ENCODE measurements at regions not wholly inside any gene's neighbourhood (a gene's known extent, or its start where the extent isn't known, plus 50 kb on each side); places are given as distances from the start of the nearest gene placed in this dataset.
"Not testable (repeated sequence)": the region's sequence is repeated elsewhere in the genome, so short reads cannot be mapped to it uniquely, and the experiment has no call there.

DNA sequence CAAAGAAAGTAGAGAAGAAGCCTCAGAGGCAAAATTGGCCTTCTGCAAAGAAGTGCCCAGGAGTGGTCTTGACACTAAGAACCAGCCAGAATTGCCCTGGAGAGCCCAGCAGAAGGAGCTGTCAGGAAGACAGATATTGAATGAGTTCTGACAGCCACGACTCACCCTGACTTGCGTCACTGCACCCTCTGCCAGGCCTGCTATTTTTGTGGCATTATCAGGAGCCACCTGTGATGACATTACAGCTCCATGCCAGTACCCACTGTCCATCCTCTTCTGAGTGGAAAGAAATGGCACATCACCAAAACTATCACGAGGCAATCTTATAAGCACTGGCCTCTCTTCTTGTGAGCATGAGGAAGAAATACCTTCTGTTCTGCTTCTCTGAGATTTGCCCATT, 67.7 kb downstream of the SMIM20 start:
- no peak for DNase-seq

DNA sequence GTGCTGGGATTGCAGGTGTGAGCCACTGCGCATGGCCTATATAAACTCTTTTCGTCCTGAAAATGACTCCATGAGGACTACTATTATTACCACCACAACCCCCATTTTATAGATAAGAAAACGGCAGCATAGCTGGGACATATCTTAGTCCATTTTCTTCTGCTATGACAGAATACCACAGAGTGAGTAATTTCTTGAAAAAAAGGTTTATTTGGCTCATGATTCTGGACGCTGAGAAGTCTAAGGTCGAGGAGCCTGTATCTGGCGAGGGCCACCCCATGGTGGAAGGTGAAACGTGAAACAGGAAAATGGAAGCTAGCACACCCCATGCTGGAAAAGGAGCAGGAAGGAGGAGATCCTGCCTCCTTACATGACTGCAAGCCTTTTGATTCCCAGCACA, 68.9 kb downstream of the SMIM20 start:
- no peak for DNase-seq

DNA sequence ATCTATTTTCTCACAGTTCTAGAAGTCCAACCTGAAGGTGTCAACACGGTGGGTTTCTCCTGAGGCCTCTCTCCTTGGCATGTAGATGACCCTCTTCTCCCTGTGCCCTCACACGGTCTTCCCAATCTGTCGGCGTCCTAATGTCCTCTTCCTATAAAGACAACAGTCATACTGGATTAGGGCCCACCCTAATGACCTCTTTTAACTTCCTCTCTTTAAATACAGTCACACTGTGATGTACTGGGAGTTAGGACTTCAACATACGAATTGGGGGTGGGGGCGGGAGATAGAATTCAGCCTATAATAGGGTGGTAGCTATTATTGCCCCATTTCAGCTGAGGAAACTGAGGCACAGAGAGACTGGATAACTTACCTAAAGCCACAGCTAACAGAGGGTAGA, 70.2 kb downstream of the SMIM20 start:
- no peak for DNase-seq

DNA sequence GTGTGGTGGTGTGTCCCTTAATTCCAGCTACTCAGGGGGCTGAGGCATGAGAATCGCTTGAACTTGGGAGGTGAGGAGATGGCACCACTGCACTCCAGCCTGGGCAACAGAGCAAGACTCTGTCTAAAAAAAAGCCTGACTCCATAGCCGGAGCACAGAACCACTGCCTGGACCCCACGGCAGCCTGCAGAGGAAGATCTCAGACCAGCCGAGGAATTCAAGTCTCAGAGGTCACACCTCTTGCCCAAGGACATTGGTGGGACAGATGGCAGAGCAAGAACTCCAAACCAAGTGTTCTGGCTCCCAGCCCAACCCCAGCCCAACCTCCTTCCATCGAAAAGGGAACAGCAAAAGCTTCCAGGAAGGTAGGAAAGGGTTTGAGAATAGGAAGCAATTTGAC, 70.8 kb downstream of the SMIM20 start:
- no peak for DNase-seq

DNA sequence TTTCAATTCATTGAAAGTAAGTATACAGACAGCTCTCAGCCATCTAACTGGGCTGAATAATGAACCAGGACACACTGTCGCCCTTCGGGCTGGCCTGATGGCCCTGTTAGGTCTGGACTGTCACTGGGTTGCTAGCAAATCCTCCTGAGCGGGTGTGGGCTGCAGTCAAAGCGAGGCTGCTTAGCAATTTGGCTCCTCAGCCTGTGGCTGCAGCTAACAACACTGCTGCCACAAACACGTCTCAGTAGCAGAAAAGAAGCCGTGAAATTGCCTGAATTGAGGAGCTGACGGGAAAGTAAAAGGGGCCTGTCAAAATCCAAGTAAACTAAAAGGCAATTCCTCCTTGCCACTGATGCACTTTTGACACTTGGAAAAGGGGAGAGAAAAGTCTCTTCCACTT, 72.8 kb downstream of the SMIM20 start:
- no peak for DNase-seq

DNA sequence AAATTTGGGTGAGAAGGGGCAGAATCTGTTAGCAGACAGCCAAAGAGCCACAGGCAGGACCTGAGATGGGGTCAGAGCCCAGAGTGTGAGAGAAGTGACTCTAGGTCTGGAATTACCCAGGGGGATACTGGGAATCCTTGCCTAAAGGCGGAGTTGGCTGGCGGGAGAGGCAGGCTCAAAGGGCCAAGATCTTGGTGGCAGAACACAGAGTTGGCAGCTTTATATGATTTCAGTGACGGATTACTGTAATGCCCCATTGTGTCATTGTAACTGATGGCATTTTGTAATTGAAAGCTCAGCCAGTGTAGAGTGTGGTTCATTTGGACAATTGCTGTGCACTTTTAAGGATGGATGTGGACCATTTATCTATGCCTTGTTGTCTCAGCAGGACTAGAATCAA, 77.3 kb downstream of the SMIM20 start:
- DNase-seq, result no peak

DNA sequence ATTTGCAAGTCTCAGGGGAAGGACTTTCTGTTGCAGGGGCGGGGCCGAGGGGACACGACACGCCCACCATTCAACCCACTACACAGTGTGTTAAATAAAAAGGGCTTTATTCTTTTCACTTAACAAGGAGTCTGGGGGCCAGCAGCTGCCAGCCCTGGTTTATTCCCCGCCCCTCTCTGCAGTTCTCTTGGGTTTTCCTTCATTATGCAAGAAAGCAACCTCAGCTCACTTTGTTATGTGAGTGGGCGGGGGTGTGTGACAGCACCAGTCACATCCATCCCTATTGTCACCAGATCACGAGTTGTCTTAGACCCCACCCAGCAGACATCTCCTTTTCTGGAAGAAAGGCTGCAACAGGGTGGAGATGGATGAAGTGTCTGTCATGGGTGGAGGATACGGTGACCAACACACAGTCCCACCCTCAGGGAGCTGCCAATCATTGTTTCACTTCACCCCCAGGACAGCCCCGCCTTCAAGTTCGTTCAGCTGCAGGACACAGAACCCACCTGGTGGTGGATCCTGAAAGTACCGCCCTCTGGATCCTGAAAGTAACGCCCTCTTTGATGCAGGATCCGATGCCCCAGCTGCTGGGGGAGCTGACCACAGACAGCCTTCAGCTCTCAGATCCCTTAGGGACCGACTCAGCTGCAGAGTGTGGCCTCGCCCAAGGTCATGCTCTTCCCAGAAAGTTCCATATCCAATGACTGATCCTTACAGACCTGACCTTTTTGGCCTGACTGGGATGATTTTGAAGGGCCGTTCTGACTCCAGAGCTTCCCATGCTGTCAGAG, 79.6 kb downstream of the SMIM20 start:
- no peak for DNase-seq

DNA sequence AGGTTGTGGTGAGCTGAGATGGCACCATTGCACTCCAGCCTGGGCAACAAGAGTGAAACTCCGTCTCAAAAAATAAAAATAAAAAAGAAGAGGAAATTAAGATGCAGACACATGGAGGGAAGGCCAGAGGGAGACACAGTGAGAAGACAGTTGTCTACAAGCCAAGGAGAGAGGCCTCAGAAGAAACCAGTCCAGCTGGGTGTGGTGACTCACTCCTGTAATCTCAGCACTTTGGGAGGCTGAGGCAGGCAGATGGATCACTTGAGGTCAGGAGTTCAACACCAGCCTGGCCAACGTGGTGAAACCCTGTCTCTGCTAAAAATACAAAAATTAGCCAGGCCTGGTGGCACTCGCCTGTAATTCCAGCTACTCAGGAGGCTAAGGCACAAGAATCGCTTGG, 80.6 kb downstream of the SMIM20 start:
- DNase-seq, result not testable (repeated sequence)

DNA sequence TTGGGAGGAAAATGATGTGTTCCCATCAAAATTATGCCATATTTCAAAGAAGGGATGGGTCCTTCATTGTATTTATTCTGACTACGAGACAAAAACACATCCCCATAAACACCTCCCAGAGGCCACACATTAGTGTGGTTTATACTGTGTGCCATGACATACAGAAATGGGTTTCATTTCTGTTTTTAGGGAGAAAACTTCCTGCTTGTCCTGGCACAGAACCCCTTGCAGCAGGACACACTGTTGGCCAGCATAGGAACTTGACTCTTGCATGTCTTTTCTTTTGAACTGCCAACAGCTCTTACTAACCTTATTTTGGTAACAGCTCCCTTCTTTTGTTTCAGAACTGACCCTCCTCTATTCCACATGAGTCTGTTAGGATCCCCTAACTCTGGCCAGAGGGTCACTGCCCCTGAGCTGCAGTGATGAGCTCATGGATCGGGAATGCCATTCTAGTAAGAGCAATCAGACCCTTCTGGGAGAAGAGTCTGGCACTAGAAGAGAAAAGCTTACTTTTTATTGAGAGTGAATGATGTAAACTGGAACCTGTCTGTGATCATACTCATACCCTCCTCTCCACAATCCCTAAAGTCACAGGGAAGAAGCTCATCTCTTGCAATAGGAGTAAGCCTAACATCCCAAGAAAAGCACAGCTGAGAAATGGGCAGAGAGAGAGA, 86.4 kb downstream of the SMIM20 start:
- DNase-seq, result no peak

DNA sequence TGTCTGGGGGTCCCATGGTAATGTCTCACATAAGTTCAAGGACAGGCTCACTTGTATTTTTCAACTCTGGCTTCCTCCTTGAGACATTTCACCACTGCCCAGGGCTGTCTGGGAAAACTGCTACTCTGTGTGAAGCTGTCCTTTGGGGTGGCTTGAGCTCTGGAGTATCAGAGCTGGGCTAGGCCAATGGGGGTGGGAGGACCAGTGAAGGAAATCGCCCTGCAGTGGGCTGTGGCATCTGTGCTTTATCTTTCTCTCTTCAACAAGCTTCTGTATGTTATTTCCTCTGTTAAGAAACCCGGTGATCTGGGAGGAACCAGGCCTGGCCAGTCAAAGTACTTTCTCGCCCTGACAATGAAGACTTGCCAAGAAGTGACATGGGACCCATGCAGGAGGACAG, 87.4 kb downstream of the SMIM20 start:
- no peak for DNase-seq

DNA sequence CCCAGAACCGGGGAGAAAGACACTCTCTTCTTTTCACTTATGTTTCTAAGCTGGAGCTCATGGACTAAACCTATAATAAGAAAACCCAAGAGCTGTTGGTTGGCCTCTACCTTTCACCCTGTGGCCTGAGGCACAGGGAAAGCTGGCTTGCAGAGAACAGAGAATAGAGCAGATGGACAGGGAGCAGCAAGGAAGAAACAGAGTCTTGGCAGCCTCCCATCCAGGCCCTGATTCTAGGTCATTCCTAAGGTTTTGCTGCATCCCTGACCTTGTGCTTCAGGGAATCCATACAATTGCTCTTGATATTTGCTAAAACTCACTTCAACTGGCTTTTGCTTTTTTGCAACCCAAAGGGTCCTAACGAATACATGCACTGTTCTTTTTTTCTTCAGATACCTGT, 87.8 kb downstream of the SMIM20 start:
- no peak for DNase-seq

DNA sequence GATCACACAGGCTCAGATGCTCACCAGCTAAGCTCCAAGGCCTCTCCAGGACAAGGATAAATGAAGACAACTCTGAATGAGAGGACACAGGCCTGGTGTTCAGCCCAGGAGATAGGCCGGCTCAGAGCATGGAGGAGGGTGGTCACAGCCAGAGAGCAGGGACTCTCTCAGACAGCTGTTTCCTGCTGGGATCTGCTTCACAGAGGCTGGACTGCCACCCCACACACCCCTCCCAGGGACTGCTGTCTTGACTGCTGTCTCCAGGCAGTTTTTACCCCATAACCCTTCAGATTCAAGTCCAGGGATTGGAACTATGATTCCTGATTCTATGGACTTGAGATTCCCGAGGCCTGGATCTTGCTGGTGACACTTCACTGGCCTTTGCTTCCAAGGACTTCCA, 89.0 kb downstream of the SMIM20 start:
- no peak for DNase-seq

DNA sequence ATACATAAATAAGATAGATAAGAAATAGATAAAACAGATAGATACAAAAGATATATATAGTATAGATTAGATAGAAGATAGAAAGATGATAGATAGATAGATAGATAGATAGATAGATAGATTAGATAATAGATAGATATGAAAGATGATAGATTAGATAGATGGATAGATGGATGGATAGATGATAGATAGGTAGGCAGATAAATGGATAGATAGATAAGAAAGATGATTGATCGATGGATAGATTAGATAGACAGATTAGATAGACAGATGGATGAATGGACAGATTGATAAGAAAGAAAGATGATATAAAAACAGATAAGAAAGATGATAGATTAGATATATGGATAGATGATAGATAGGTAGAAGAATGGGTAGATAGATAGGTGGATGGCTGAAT, 90.3 kb downstream of the SMIM20 start:
- no peak for DNase-seq

DNA sequence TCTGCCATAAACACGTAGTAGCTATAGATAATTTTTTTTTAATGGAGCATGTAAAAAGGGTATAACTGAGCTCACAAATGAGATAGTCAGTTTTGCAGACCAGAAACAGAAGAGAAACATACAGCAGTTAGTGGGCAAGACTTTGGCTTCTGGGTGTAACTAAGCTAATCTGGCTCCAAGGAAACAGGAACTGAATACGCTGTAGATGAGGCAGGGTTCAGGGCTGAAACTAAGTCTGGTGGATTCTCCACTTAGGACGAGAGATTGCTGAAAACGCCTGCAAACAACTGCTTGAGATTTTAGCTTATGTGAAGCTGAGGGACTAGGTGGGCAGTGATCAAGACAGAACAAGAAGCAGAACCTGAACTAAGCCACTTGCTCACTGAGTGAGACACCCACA, 91.7 kb downstream of the SMIM20 start:
- DNase-seq, result no peak

DNA sequence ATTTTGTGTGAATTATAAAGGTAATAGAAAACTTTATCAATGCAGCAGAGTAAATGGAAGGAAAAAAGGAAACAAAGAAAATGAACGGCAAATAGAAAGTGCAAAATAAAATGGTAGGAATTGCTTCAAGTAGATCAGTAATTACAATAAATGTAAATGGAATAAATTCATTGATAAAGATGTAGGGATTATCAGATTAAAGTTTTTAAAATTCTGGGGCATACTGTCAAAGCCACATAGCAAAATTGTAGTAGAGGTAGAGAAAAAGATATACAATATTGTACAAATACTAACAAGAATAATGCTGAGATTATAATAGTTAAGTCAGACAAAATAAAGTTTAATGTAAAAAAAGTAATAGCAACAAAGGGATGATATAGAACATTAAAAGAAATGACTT, 94.7 kb downstream of the SMIM20 start:
- DNase-seq, result no peak

DNA sequence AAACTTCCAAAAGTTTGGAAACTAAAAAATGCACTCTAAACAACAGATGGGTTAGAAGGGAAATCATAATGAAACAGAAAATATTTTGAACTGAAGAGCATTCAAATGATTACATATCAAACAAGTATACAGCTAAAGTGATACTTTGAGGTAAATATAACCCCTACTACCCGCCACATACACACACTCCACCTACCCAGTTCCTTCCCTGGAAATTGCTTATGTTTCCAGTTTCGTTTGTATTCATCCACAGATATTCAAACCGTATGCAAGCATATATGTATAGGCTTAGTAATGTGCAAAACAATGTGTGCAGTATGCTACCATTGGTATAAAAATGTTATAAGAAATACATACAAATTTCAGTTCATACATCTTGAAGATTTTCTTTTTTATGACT, 95.5 kb downstream of the SMIM20 start:
- no peak for DNase-seq

DNA sequence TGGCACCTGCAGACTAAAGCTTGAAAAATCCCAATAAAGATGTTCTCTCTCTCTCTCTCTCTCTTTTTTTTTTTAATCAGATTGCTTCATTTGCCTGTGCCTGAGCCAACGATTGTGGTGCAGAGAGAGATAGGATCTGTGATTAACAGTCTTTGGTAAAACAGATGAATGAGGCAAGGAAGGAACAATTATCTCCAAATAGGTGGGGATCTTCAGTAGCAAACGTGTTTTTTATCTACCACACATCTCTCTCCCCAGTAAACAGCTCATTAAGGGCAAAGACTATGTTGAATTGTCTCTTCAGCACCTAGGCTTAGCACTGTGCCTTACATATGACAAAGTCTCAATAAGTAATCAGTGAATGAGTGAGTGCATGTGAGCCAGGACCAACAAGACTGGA, 96.3 kb downstream of the SMIM20 start:
- no peak for DNase-seq

DNA sequence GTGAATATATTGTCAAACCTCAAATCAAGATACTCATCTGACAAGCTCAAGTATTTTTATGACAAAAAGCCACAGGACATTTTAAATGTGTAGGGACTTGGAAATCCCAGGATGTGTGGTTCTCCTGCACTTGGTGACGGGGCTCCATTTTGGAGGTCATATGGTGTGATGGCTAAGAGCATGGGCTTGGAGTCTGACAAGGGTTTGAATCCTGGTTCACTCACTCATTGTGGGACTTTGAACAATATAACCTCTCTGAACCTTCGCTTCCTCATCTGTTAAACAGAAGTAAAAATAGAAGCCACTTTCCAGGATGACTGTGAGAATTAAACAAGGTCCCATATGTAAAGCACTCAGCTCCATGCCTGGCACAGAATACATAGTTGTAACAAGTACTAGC, 99.6 kb downstream of the SMIM20 start:
- no peak for DNase-seq

DNA sequence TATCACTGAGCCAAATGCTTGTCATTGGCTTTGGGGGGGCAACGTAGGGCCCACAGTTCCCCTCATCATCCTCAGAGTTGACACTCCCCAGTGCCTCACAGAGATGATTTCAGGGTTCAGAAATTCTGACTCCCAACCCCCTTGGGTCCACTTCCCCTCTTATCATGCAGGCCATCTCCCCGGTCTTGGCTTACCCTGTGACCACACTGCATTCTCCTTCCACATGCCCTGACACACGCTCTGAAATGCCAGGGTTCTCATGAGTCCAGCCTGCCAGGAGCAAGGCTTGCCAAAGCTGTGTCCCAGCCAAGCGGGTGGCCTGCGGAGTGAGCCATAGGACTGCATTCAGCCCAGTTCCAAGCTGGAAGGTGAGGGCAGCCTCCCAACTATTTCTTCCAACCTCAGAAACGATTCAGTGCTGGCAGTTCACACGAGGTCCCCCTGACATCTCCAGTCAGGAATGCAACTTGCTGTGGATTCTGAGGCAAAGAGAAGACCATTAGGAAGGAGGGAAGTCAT, 101.2 kb downstream of the SMIM20 start:
- DNase-seq, result no peak

DNA sequence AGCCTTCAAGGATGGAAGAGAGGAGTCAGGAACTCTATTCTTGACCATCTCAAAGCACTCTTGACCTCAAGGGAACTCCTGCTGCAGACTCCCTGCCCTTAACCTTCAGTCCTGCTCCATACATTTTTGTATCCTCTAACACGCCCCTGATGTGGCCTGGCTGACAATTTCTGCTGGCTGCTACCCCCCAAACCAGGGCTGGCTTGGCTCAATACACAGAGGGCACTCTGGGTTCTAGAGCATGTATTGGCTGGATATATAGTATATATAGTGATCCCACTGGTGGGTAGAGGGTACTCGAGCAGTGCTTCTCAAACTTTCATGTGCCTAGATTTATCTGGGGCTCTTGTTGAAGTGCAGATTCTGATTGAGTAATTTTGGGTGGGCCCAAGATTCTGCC, 101.9 kb downstream of the SMIM20 start:
- DNase-seq, result no peak

DNA sequence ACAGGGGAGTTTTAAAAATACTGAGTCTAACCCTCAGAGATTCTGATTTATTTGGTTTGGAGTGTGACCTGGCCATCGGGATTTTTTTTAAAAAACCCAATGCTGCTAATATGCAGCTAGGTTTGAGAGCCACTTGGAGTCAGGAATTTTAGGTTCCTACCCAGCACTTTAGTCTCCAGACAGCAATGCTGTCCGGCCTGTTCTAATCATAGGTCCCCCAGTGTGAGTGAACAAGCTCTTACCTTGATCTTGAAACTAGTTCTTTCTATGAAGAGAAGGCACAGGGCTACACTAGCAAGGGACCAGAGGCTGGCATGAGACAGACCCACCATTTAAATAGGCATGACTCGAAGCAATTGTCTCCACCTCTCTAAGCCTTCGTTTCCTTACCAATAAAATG, 103.5 kb downstream of the SMIM20 start:
- no peak for DNase-seq

DNA sequence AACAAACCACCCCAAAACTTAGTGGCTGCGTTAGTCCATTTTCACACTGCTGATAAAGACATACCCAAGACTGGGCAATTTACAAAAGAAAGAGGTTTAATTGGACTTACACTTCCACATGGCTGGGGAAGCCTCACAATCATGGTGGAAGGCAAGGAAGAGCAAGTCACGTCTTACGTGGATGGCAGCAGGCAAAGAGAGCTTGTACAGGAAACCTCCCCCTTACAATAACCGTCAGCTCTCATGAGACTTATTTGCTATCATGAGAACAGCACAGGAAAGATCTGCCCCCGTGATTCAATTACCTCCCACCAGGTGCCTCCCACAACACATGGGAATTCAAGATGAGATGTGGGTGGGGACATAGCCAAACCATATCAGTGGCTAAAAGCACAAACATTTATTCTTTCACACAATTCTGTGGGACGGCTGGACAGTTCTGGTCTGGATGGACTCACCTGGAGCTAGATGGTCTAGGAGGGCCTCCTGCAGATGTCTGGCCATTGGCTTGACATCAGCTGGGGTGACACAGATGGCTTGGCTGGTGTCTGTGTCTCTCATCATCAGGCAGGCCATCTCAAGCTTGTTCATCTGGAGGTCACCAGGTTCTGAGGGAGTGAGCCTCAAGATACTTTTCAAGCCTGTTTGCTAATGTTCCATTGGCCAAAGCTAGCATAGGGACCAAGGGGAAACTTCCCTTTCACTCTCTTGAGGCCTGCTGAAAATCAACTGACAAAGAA, 104.1 kb downstream of the SMIM20 start:
- not testable (repeated sequence) for DNase-seq

DNA sequence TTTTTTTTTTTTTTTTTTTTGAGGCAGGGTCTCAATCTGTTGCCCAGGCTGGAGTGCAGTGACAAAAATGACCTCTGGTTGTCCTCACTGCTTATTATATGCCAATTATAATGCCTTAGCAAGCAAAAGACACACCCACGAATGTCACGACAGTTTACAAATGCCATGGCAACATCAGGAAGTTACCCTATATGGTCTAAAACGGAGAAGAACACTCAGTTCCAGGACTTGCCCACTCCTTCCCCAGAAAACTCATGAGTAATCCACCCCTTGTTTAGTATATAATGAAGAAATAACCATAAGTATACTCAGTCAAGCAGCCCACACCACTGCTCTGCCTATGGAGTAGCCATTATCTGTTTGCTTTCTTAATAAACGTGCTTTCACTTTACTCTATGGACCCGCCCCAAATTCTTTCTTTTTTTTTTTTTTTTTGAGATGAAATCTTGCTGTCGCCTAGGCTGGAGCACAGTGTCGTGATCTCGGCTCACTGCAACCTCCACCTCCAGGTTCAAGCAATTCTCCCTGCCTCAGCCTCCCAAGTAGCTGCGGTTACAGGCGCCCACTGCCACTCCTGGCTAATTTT, 106.2 kb downstream of the SMIM20 start:
- no peak for DNase-seq

DNA sequence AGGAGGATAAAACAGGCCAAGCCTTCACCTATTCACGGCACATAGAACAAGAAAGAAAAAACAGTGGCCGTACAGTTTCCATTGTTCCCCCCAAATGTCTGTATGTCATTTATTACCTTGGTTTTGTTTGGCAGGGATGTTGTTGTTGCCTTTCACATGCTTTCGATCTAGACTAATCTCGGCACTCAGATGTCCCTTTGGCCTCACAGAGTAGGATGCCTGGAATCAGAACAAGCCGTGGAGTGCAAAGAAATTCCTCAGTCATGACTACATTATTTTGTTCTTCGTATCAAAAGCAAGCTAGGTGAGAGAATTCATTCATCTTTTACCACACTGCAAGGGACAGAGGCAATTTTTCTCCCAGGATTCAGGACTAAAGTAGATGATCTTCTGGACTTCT, 106.9 kb downstream of the SMIM20 start:
- no peak for DNase-seq
